MM.1S (cell line): ENCODE measurements at regions not wholly inside any gene's neighbourhood (a gene's known extent, or its start where the extent isn't known, plus 50 kb on each side); places are given as distances from the start of the nearest gene placed in this dataset.

ENCODE experiments used
- EZH2 ChIP-seq: fragments of 300-600 bp; sonication (generic); optimal IDR thresholded peaks from 2 replicates; pipeline ENCODE3; 2017; ENCODE audit warnings: low read depth, mild to moderate bottlenecking, antibody characterized with exemption, low read length, mixed read lengths
- TF ChIP-seq, protein P1 (sequence below): fragments of 300-600 bp; sonication (generic); IDR thresholded peaks from 2 replicates; pipeline ENCODE4 v1.5.1; 2016; ENCODE audit warnings: antibody characterized with exemption, low read length, mixed read lengths

GRCh38 chr13:109393045-109393444 is 393.3 kb downstream of the IRS2 start:
- no peak for TF ChIP-seq EZH2
- TF ChIP-seq, protein P1, sequence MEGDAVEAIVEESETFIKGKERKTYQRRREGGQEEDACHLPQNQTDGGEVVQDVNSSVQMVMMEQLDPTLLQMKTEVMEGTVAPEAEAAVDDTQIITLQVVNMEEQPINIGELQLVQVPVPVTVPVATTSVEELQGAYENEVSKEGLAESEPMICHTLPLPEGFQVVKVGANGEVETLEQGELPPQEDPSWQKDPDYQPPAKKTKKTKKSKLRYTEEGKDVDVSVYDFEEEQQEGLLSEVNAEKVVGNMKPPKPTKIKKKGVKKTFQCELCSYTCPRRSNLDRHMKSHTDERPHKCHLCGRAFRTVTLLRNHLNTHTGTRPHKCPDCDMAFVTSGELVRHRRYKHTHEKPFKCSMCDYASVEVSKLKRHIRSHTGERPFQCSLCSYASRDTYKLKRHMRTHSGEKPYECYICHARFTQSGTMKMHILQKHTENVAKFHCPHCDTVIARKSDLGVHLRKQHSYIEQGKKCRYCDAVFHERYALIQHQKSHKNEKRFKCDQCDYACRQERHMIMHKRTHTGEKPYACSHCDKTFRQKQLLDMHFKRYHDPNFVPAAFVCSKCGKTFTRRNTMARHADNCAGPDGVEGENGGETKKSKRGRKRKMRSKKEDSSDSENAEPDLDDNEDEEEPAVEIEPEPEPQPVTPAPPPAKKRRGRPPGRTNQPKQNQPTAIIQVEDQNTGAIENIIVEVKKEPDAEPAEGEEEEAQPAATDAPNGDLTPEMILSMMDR, result no peak
